AG09319 (cell line): ENCODE measurements at regions not wholly inside any gene's neighbourhood (a gene's known extent, or its start where the extent isn't known, plus 50 kb on each side); places are given as distances from the start of the nearest gene placed in this dataset.

Experiments used
- DNase-seq: peaks from one replicate; pipeline ENCODE4 v3.0.0-alpha.2; 2010; ENCODE audit warnings: low read depth; ENCODE audit errors: extremely low read depth
- CTCF ChIP-seq: IDR thresholded peaks from 2 replicates; pipeline ENCODE4 v1.5.1; 2011; ENCODE audit warnings: low read depth, mild to moderate bottlenecking, inconsistent platforms, low read length, moderate library complexity

GRCh38 chr9:107630156-107630555 lies 140.6 kb upstream of the KLF4 start:
- TF ChIP-seq CTCF = no peak
- no peak for DNase-seq

- DNase-seq = no peak
- no peak for TF ChIP-seq CTCF
Observed at GRCh38 chr9:107628444-107628843, 138.9 kb upstream of the KLF4 start.

GRCh38 chr9:107627781-107628180 lies 138.2 kb upstream of the KLF4 start:
- TF ChIP-seq CTCF = no peak
- no peak for DNase-seq

- no peak for TF ChIP-seq CTCF
- no peak for DNase-seq
Observed at GRCh38 chr9:107626118-107626517, 136.5 kb upstream of the KLF4 start.

- no peak for DNase-seq
- TF ChIP-seq CTCF = no peak
Observed at GRCh38 chr9:107625383-107625984, 135.9 kb upstream of the KLF4 start.

- TF ChIP-seq CTCF = no peak
Observed at GRCh38 chr9:107624234-107624948, 134.8 kb upstream of the KLF4 start.

GRCh38 chr9:107621436-107621835 lies 131.9 kb upstream of the KLF4 start:
- no peak for TF ChIP-seq CTCF
- no peak for DNase-seq

More at GRCh38 chr9:107624234-107624948, 134.8 kb upstream of the KLF4 start:
- DNase-seq = no peak
